ENCODE measurements at regions not wholly inside any gene's neighbourhood (a gene's known extent, or its start where the extent isn't known, plus 50 kb on each side); places are given as distances from the start of the nearest gene placed in this dataset.

- no peak for TF ChIP-seq CTCF (IDR thresholded peaks at IDR 0.05)
- intact Hi-C loops (cut with DNase I) = no loop called here
- H3K36me3 ChIP-seq = no peaks in the 10 kb centered on the region
- no peak for ATAC-seq
- 70 to 81% methylated on average over 4 of the region's 4 CpGs for whole genome bisulfite sequencing, 2 donors
- no peak overlapping the region for H3K27ac ChIP-seq
- no peak overlapping the region for H3K4me3 ChIP-seq
- H3K4me1 ChIP-seq = no peaks in the 10 kb centered on the region
- H3K9me3 ChIP-seq = peaks cover 0 to 5% (median 0%) of the 10 kb centered on the region in 11 donors
- DNase-seq = no peak
- H3K27me3 ChIP-seq = no peaks in the 10 kb centered on the region
These were observed 339.2 kb downstream of the TENT5A start for GRCh38 chr6:81413306-81413705.

- intact Hi-C loops (cut with DNase I) = no loop called here
- Histone ChIP-seq H3K4me1 (peaks cover 0 to 16% (median 11%) of the 10 kb centered on the region in 9 donors), H3K36me3 (no peaks in the 10 kb centered on the region), H3K4me3 (no peak overlapping the region), H3K27me3 (no peaks in the 10 kb centered on the region), H3K27ac (peak overlapping the region in 4 of 10 donors; percentile 3 to 59 (median 16)), H3K9me3 (peaks cover 0 to 21% (median 0%) of the 10 kb centered on the region in 11 donors)
- no peak for TF ChIP-seq CTCF (IDR thresholded peaks at IDR 0.05)
- ATAC-seq (peak in 7 of 8 donors; percentile 76 to 86 (median 81)), DNase-seq (no peak)
- WGBS, 2 donors = 61 to 66% methylated on average over 3 of the region's 3 CpGs
These were observed 350.4 kb downstream of the TENT5A start for GRCh38 chr6:81401970-81402690.

GRCh38 chr6:81396916-81397315 is 355.6 kb downstream of the TENT5A start:
- Histone ChIP-seq H3K27me3 (no peaks in the 10 kb centered on the region), H3K9me3 (peaks cover 0 to 31% (median 0%) of the 10 kb centered on the region in 11 donors), H3K36me3 (no peaks in the 10 kb centered on the region), H3K4me1 (peaks cover 0 to 5% (median 3%) of the 10 kb centered on the region in 9 donors), H3K4me3 (no peak overlapping the region), H3K27ac (no peak overlapping the region)
- no peak for TF ChIP-seq CTCF (IDR thresholded peaks at IDR 0.05)
- no peak for ATAC-seq
- intact Hi-C loops (cut with DNase I) = no loop called here
- DNase-seq = no peak
- 91 to 97% methylated on average over 2 of the region's 2 CpGs for WGBS, 2 donors

- 71 to 72% methylated on average over 1 of the region's 1 CpG for WGBS, 2 donors
These were observed 365.3 kb downstream of the TENT5A start for GRCh38 chr6:81387163-81387562.

More at GRCh38 chr6:81387163-81387562, 365.3 kb downstream of the TENT5A start:
- TF ChIP-seq CTCF (IDR thresholded peaks at IDR 0.05) = no peak
- H3K4me3 ChIP-seq = no peak overlapping the region
- peaks cover 0 to 18% (median 0%) of the 10 kb centered on the region in 11 donors for H3K9me3 ChIP-seq
- no peaks in the 10 kb centered on the region for H3K27me3 ChIP-seq
- no peaks in the 10 kb centered on the region for H3K36me3 ChIP-seq
- ATAC-seq (no peak), DNase-seq (no peak)
- H3K4me1 ChIP-seq = no peaks in the 10 kb centered on the region
- H3K27ac ChIP-seq = no peak overlapping the region
- intact Hi-C loops (cut with DNase I) = no loop called here
